Endothelial cell of umbilical vein (primary cell): ENCODE measurements at regions not wholly inside any gene's neighbourhood (a gene's known extent, or its start where the extent isn't known, plus 50 kb on each side); places are given as distances from the start of the nearest gene placed in this dataset.

Experiments
- BruUV-seq: library from RNA; stranded (reverse); fragments of 400-500 nt; replicated peaks from 2 replicates; lab custom pipeline; 2021; lab: Mats Ljungman, UMichigan
- CTCF ChIA-PET: fragments of 300-600, 350-600 bp; sonication (Branson Sonifier 250); formaldehyde crosslinking; loops from one replicate; lab custom pipeline; 2021; ENCODE audit warnings: antibody characterized with exemption, inconsistent platforms; lab: Charles Lee
- POLR2A ChIA-PET: fragments of 300-600, 350-600 bp; sonication (Branson Sonifier 250); formaldehyde crosslinking; loops from one replicate; lab custom pipeline; 2021; ENCODE audit warnings: antibody characterized with exemption, inconsistent platforms; lab: Charles Lee
- DNase-seq: peaks from one replicate; pipeline ENCODE4 v3.0.0-alpha.2; 2011; ENCODE audit warnings: low read depth, low spot score
- FAIRE-seq: peaks from 2 replicates; lab custom pipeline; 2011; peaks lifted over from hg19 to GRCh38; lab: Jason Lieb, UNC
- H2AFZ ChIP-seq: 2 replicates; pipeline ENCODE4 v1.6.0; 2012; ENCODE audit warnings: low read depth, low read length, control low read depth, inconsistent platforms
- H3K27ac ChIP-seq: 2 replicates; pipeline ENCODE4 v1.5.1; 2011; ENCODE audit warnings: low read depth, mild to moderate bottlenecking, control low read depth, low read length, moderate library complexity; ENCODE audit not compliant: insufficient read depth
- H3K27me3 ChIP-seq, 2 experiments: 2 replicates each; pipeline versions ENCODE4 v1.6.0 to v1.6.1; 2011; ENCODE audit warnings: low read length in 2 of 2, mixed read lengths in 1 of 2; ENCODE audit not compliant: control insufficient read depth in 2 of 2, insufficient read depth in 2 of 2
- H3K36me3 ChIP-seq, 2 experiments: 2 replicates in 1 of 2; 3 replicates in 1 of 2; pipeline ENCODE4 v1.5.1; 2011; ENCODE audit warnings: low read length in 2 of 2, mild to moderate bottlenecking in 1 of 2, moderate library complexity in 1 of 2; ENCODE audit not compliant: control insufficient read depth in 2 of 2, insufficient read depth in 2 of 2; ENCODE audit errors: extremely low read depth in 1 of 2
- H3K4me1 ChIP-seq: 3 replicates; pipeline ENCODE4 v1.5.1; 2011; ENCODE audit warnings: mild to moderate bottlenecking, low read length; ENCODE audit not compliant: control insufficient read depth, insufficient read depth; ENCODE audit errors: extremely low read depth
- H3K4me2 ChIP-seq: 2 replicates; pipeline ENCODE4 v1.6.1; 2011; ENCODE audit warnings: low read length, control low read depth, mixed read lengths; ENCODE audit not compliant: insufficient read depth
- H3K4me3 ChIP-seq, 3 experiments: fragments of 200-600 bp in 1 of 3; sonication (generic), shearing (Covaris generic) in 1 of 3; replicated peaks in 1 of 3; 2 replicates each; pipeline ENCODE4 v1.5.1; 2011 to 2016; ENCODE audit warnings: control low read depth in 3 of 3, low read length in 3 of 3, mild to moderate bottlenecking in 2 of 3, inconsistent platforms in 1 of 3, low read depth in 1 of 3, moderate library complexity in 1 of 3; ENCODE audit not compliant: insufficient read depth in 1 of 3
- H3K79me2 ChIP-seq: 2 replicates; pipeline ENCODE4 v1.6.0; 2012; ENCODE audit warnings: low read length, inconsistent platforms; ENCODE audit not compliant: control insufficient read depth, insufficient read depth
- H3K9ac ChIP-seq: replicated peaks from 2 replicates; pipeline ENCODE3; 2011; ENCODE audit warnings: low read length, control low read depth; ENCODE audit not compliant: insufficient read depth; ENCODE audit errors: extremely low read depth
- H3K9me1 ChIP-seq: replicated peaks from 3 replicates; pipeline ENCODE4 v1.6.0; 2011; ENCODE audit warnings: mild to moderate bottlenecking, low read length; ENCODE audit not compliant: control insufficient read depth, insufficient read depth; ENCODE audit errors: extremely low read depth
- H3K9me3 ChIP-seq: replicated peaks from 2 replicates; pipeline ENCODE4 v1.5.1; 2012; ENCODE audit warnings: low read length, inconsistent platforms; ENCODE audit not compliant: control insufficient read depth, insufficient read depth
- H4K20me1 ChIP-seq: replicated peaks from 2 replicates; pipeline ENCODE3; 2011; ENCODE audit warnings: mild to moderate bottlenecking, low read length; ENCODE audit not compliant: control insufficient read depth, insufficient read depth; ENCODE audit errors: extremely low read depth
- EZH2 ChIP-seq: IDR thresholded peaks from 2 replicates; pipeline ENCODE4 v1.6.1; 2012; ENCODE audit warnings: borderline replicate concordance, low read depth, mild to moderate bottlenecking, moderate library complexity, low read length, inconsistent platforms; ENCODE audit not compliant: severe bottlenecking
- FOS ChIP-seq: IDR thresholded peaks from 2 replicates; pipeline ENCODE4 v1.6.1; 2011; ENCODE audit warnings: mild to moderate bottlenecking, low read length, moderate library complexity, borderline replicate concordance; ENCODE audit not compliant: insufficient read depth
- GATA2 ChIP-seq: IDR thresholded peaks from 2 replicates; pipeline ENCODE4 v1.7.0; 2011; ENCODE audit warnings: low read depth, mild to moderate bottlenecking, moderate library complexity, mixed read lengths, low read length; ENCODE audit not compliant: insufficient read length, insufficient read depth
- JUN ChIP-seq: IDR thresholded peaks from 2 replicates; pipeline ENCODE4 v1.6.1; 2011; ENCODE audit warnings: borderline replicate concordance, low read depth; ENCODE audit not compliant: insufficient read length, insufficient read depth
- MYC ChIP-seq: IDR thresholded peaks from one replicate; pipeline ENCODE4 v1.6.1; 2011; ENCODE audit warnings: mild to moderate bottlenecking, low read depth, low read length
- POLR2A ChIP-seq: IDR thresholded peaks from 2 replicates; pipeline ENCODE4 v1.6.1; 2012; ENCODE audit warnings: low read depth, mild to moderate bottlenecking, control low read depth, low read length
- POLR2AphosphoS5 ChIP-seq: IDR thresholded peaks from 2 replicates; pipeline ENCODE4 v1.6.1; 2012; ENCODE audit warnings: low read depth, mild to moderate bottlenecking, control low read depth, low read length, moderate library complexity; ENCODE audit not compliant: insufficient read depth
- dilution Hi-C: fragments of 300-500 bp; cut with MboI; formaldehyde crosslinking; loops from one replicate; pipeline ENCODE4 v1.15.0; 2019; ENCODE audit warnings: low sequenced_read_pairs; ENCODE audit not compliant: extremely low pct_ligation_motif_present
- intact Hi-C: fragments of 100-400 bp; cut with micrococcal nuclease; formaldehyde crosslinking; loops from one replicate; pipeline ENCODE4 v1.10.0; 2022
- TF ChIP-seq, protein P1 (sequence below): IDR thresholded peaks from 2 replicates; pipeline ENCODE4 v1.6.1; 2011; ENCODE audit not compliant: insufficient read depth, insufficient read length
- TF ChIP-seq, protein P2 (sequence below), 2 donors: IDR thresholded peaks; 1 replicate in 1 of 2; 2 replicates in 1 of 2; pipeline ENCODE4 v1.5.1; 2011; ENCODE audit warnings: low read length in 2 of 2, mild to moderate bottlenecking in 2 of 2, moderate library complexity in 2 of 2, control low read depth in 1 of 2, inconsistent platforms in 1 of 2, low read depth in 1 of 2; ENCODE audit not compliant: insufficient read depth in 1 of 2; ENCODE audit errors: extremely low read depth in 1 of 2

DNA sequence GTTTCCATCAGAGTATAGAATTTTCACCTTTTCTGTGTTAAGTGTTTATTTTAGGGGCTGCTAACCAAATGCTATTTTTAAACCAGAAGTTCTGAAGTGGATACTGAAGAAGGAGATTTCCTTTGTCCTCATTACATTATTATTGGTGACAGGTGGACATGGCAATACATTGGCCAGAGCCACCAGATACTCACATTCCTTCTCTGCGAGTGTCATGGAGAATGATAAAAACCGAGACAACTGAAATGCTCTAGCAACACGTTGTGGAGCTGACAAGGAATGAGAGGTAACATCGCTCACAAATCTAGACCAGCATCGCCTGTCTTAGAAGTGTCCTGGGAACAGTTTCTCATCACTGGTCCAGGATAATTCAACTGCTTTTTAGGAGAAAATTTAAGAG is 241.2 kb downstream of the IRS1 start:
- ChIA-PET POLR2A (no interaction called here), CTCF (no interaction called here)
- TF ChIP-seq, protein P1, sequence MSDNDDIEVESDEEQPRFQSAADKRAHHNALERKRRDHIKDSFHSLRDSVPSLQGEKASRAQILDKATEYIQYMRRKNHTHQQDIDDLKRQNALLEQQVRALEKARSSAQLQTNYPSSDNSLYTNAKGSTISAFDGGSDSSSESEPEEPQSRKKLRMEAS, result no peak
- TF ChIP-seq, protein P2, sequence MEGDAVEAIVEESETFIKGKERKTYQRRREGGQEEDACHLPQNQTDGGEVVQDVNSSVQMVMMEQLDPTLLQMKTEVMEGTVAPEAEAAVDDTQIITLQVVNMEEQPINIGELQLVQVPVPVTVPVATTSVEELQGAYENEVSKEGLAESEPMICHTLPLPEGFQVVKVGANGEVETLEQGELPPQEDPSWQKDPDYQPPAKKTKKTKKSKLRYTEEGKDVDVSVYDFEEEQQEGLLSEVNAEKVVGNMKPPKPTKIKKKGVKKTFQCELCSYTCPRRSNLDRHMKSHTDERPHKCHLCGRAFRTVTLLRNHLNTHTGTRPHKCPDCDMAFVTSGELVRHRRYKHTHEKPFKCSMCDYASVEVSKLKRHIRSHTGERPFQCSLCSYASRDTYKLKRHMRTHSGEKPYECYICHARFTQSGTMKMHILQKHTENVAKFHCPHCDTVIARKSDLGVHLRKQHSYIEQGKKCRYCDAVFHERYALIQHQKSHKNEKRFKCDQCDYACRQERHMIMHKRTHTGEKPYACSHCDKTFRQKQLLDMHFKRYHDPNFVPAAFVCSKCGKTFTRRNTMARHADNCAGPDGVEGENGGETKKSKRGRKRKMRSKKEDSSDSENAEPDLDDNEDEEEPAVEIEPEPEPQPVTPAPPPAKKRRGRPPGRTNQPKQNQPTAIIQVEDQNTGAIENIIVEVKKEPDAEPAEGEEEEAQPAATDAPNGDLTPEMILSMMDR (IDR thresholded peaks at IDR 0.05; ENCODE audit: extremely low read depth in 1 of 2, insufficient read depth in 1 of 2, low read depth in 1 of 2, low read length in 2 of 2), result no peak
- TF ChIP-seq GATA2, result no peak
- TF ChIP-seq FOS, result no peak
- TF ChIP-seq MYC, result no peak
- no peak for TF ChIP-seq JUN
- TF ChIP-seq POLR2A, result no peak
- no peak for TF ChIP-seq EZH2
- TF ChIP-seq POLR2AphosphoS5, result no peak
- Histone ChIP-seq H3K27me3 (no peaks in the 10 kb centered on the region), H2AFZ (no peak overlapping the region), H3K9me3 (no peaks in the 10 kb centered on the region), H3K9me1 (no peaks in the 10 kb centered on the region), H3K36me3 (no peaks in the 10 kb centered on the region), H3K4me3 (no peak overlapping the region), H3K4me1 (no peaks in the 10 kb centered on the region), H4K20me1 (no peaks in the 10 kb centered on the region), H3K4me2 (no peak overlapping the region), H3K27ac (no peak overlapping the region), H3K79me2 (no peaks in the 10 kb centered on the region), H3K9ac (no peak overlapping the region)
- FAIRE-seq (no peak), DNase-seq (no peak)
- intact Hi-C loops, result no loop called here
- no TSS peak for BruUV-seq
- dilution Hi-C loops, result no loop called here
